Gastrocnemius medialis (tissue), 4 donors: ENCODE measurements at regions not wholly inside any gene's neighbourhood (a gene's known extent, or its start where the extent isn't known, plus 50 kb on each side); places are given as distances from the start of the nearest gene placed in this dataset.

Source experiments
- POLR2A ChIP-seq, 2 donors: fragments of 450-650 bp; IDR thresholded peaks; one replicate each; pipeline ENCODE4 v1.6.1; 2017; ENCODE audit warnings: antibody characterized with exemption in 2 of 2, mild to moderate bottlenecking in 2 of 2, moderate library complexity in 2 of 2
- TF ChIP-seq, protein P1 (sequence below), 5 experiments: fragments of 450-650 bp in 3 of 5; fragments of 200-600 bp in 2 of 5; sonication (generic) in 2 of 5; IDR thresholded peaks in 4 of 5; conservative IDR thresholded peaks in 1 of 5; 1 replicate in 4 of 5; 2 replicates in 1 of 5; pipeline ENCODE4 v1.5.1; 2016 to 2019; ENCODE audit warnings: antibody characterized with exemption in 5 of 5, mild to moderate bottlenecking in 3 of 5, moderate library complexity in 3 of 5

DNA sequence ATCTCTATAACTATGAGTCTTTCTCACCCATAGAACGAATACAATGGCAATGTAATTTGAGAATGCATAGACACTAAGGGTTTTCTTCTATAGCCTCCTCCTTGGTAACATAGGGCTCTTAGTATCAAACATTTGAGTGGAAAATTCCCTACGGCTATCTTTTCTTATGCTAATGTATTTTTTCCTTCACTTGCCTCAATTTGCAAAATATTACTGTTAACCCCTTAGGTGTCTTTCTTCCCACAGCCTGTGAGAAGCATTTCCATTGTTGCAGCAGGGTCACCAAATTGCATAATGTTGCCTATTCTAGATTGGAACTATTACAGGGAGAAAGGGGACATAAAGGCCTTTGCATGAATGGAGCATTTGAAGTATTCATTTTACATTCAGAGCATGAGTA is 140.5 kb upstream of the RAPGEF2 start:
- TF ChIP-seq, protein P1, sequence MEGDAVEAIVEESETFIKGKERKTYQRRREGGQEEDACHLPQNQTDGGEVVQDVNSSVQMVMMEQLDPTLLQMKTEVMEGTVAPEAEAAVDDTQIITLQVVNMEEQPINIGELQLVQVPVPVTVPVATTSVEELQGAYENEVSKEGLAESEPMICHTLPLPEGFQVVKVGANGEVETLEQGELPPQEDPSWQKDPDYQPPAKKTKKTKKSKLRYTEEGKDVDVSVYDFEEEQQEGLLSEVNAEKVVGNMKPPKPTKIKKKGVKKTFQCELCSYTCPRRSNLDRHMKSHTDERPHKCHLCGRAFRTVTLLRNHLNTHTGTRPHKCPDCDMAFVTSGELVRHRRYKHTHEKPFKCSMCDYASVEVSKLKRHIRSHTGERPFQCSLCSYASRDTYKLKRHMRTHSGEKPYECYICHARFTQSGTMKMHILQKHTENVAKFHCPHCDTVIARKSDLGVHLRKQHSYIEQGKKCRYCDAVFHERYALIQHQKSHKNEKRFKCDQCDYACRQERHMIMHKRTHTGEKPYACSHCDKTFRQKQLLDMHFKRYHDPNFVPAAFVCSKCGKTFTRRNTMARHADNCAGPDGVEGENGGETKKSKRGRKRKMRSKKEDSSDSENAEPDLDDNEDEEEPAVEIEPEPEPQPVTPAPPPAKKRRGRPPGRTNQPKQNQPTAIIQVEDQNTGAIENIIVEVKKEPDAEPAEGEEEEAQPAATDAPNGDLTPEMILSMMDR (IDR thresholded peaks at IDR 0.05 in 4 of 5, conservative IDR thresholded peaks at IDR 0.05 in 1 of 5) = no peak
- no peak for TF ChIP-seq POLR2A (IDR thresholded peaks at IDR 0.05)
